ENCODE measurements at regions not wholly inside any gene's neighbourhood (a gene's known extent, or its start where the extent isn't known, plus 50 kb on each side); places are given as distances from the start of the nearest gene placed in this dataset.

DNA sequence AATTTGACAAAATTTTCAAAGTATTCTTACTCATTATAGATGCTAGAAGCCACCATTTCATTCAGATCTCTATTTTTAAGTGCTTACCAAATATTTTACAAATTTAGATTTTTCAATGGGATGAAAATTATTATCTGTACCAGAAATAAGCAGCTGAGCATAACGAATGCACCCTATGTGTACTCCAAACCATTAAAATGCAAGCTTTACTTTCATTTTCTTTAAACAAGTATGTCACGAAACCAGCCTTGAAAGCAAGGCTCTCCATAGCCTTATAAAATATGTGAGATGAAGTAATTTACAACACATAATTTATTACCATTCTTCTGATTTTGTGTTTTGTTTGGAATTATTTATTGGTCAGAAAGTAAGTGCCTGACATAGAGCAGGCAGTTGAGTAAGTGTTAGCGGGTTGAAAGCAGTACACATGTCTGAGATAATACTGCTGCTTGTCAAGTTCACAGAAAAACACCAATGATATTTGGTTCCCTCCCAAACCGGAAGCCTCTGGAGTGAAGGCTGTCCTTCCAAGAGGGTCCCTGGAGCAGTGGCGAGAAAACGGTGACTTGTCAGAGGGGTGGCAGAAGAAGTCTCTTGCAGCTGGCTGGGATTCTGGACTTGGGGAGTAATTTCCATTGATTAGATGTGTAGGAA lies 322.7 kb upstream of the PFKP start:
- TF ChIP-seq, protein P1, sequence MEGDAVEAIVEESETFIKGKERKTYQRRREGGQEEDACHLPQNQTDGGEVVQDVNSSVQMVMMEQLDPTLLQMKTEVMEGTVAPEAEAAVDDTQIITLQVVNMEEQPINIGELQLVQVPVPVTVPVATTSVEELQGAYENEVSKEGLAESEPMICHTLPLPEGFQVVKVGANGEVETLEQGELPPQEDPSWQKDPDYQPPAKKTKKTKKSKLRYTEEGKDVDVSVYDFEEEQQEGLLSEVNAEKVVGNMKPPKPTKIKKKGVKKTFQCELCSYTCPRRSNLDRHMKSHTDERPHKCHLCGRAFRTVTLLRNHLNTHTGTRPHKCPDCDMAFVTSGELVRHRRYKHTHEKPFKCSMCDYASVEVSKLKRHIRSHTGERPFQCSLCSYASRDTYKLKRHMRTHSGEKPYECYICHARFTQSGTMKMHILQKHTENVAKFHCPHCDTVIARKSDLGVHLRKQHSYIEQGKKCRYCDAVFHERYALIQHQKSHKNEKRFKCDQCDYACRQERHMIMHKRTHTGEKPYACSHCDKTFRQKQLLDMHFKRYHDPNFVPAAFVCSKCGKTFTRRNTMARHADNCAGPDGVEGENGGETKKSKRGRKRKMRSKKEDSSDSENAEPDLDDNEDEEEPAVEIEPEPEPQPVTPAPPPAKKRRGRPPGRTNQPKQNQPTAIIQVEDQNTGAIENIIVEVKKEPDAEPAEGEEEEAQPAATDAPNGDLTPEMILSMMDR (IDR thresholded peaks at IDR 0.05) = no peak
- TF ChIP-seq POLR2A (IDR thresholded peaks at IDR 0.05) = no peak
- TF ChIP-seq POLR2AphosphoS5 (IDR thresholded peaks at IDR 0.05; ENCODE audit: insufficient read depth in 1 of 2, low read depth in 1 of 2) = no peak
